Gastroesophageal sphincter (tissue), 3 donors: ENCODE measurements at regions not wholly inside any gene's neighbourhood (a gene's known extent, or its start where the extent isn't known, plus 50 kb on each side); places are given as distances from the start of the nearest gene placed in this dataset.
"Not testable (repeated sequence)": the region's sequence is repeated elsewhere in the genome, so short reads cannot be mapped to it uniquely, and the experiment has no call there.

Source experiments
- POLR2AphosphoS5 ChIP-seq: sonication (generic); formaldehyde crosslinking; IDR thresholded peaks from one replicate; pipeline ENCODE4 v1.6.1; 2017; ENCODE audit warnings: antibody characterized with exemption
- TF ChIP-seq, protein P1 (sequence below), 4 experiments: fragments of 200-600 bp in 2 of 4; fragments of 450-650 bp in 2 of 4; sonication (generic) in 1 of 4; IDR thresholded peaks; one replicate each; pipeline ENCODE4 v1.5.1; 2017 to 2019; ENCODE audit warnings: antibody characterized with exemption in 4 of 4, mild to moderate bottlenecking in 2 of 4, moderate library complexity in 2 of 4

DNA sequence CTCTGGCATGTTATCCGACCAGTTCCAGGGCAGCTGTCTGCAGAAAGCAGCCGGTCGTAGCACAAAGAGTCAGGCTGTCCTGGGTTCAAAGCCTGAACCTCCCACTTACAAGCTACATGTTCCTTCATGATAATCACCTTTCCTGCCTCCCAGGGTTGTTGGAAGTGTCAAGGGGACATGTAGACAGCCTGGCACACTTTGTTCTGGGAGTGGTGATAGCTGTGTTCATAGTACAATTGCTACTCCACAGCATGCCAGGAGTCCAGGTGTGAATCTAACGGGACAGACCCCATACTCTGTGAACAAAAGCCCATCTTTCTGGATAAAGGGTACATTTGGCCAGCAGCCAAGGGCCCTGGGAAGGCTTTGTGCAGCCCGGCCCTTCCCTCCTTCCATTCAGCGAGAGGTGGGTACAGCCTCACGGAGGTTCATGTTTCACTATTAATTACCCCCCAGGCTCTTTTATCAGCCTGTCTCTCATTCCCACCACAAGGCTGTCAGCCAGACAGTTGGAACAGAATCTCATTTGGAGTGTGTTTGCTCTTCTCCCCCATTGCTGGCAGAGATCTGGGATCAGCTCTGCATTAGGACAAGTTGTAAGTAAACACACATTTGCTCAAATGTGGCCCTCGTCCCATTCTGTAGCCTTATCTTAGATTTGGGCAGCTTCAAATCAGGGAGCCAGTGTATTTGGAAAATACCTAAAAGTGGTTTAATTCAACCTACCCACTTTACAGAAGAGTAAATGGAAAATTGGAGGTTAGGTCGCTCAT, 101.2 kb downstream of the PROP1 start:
- TF ChIP-seq, protein P1, sequence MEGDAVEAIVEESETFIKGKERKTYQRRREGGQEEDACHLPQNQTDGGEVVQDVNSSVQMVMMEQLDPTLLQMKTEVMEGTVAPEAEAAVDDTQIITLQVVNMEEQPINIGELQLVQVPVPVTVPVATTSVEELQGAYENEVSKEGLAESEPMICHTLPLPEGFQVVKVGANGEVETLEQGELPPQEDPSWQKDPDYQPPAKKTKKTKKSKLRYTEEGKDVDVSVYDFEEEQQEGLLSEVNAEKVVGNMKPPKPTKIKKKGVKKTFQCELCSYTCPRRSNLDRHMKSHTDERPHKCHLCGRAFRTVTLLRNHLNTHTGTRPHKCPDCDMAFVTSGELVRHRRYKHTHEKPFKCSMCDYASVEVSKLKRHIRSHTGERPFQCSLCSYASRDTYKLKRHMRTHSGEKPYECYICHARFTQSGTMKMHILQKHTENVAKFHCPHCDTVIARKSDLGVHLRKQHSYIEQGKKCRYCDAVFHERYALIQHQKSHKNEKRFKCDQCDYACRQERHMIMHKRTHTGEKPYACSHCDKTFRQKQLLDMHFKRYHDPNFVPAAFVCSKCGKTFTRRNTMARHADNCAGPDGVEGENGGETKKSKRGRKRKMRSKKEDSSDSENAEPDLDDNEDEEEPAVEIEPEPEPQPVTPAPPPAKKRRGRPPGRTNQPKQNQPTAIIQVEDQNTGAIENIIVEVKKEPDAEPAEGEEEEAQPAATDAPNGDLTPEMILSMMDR (IDR thresholded peaks at IDR 0.05): not testable (repeated sequence)
- not testable (repeated sequence) for TF ChIP-seq POLR2AphosphoS5
